Epithelial cell of esophagus (primary cell): ENCODE measurements at regions not wholly inside any gene's neighbourhood (a gene's known extent, or its start where the extent isn't known, plus 50 kb on each side); places are given as distances from the start of the nearest gene placed in this dataset.

ENCODE experiments used
- DNase-seq: peaks from one replicate; pipeline ENCODE4 v3.0.0; 2010; ENCODE audit warnings: low read depth
- H3K4me3 ChIP-seq: 2 replicates; pipeline ENCODE4 v1.5.1; 2011; ENCODE audit warnings: mild to moderate bottlenecking, low read length, control low read depth
- CTCF ChIP-seq: IDR thresholded peaks from 2 replicates; pipeline ENCODE4 v1.5.1; 2011; ENCODE audit warnings: low read depth, mild to moderate bottlenecking, low read length, control low read depth, inconsistent platforms; ENCODE audit not compliant: insufficient read depth; ENCODE audit errors: missing control alignments

DNA sequence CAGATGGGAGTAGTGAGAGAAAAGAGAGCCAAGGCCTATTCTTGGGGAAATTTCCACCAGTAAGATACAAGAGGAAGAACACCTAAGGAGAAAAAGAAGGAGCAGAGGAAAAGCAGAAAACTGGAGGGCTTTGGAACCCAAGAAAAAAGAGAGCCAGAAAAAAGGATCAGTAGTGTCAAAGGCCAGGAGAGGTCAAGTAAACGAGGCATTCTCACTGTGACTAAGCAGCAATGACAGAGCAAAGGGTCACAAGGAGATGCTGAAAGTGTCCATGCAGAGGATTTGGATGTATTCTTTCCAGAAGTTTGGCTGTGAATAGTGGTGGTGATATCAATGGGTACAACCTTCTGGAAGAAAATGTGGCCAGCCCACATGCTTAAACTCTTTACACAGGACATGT lies 109.5 kb downstream of the DYNAP start:
- TF ChIP-seq CTCF: no peak
- H3K4me3 ChIP-seq: no peak overlapping the region
- no peak for DNase-seq

DNA sequence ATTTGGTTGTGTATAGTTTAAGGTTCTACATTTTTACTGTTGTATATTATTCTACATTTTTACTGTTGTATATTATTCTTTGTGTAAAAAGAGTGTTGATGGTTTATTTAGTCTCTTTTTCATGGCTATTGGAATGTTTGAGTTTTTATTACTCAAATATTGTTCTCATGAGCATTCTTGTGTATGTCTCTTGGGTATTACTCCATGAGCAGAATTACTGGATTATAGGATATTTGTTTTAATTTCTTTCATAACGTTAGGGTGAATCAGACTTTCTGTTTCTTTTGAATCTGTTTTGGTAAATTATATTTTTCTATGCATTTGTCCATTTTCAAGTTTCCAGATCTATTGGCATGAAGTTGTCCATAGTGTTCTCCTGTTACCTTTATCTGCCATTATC lies 111.6 kb downstream of the DYNAP start:
- no peak overlapping the region for H3K4me3 ChIP-seq
- no peak for TF ChIP-seq CTCF
- no peak for DNase-seq

DNA sequence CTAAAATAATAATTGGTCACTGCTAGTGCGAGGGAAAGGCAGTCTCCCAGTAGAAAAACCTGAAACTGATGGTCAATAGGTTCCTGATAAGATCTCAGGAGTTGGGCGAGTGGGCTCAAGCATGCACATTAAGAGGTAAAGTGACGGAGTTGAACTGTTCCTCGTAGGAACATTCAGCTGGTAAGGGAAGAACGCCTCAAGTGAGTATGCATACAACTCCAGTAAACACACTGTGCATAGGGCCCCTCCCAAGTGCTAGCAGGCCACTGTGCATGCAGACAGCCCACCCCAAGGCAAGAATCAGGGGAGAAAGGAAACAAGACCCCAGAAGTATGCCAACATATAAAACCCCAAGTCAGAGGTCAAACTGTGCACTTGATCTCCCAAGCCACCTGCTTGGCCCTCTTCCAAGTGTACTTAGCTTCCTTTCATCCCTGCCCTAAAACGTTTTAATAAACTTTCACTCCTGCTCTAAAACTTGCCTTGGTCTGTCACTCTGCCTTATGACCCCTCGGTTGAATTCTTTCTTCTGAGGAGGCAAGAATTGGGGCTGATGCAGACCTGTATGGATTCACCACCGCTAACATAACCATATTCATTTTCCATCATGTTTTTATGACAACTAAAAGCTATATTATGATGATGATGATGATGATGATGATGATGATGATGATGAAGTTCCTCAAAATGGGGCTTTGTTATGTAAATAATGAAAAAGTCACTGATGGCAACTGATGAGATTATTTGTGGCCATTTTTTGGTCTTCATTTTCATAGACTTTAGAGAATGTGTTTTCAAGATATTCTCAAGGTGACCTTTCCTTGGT lies 118.0 kb upstream of the RAB27B start:
- TF ChIP-seq CTCF: no peak
- DNase-seq: no peak
- no peak overlapping the region for H3K4me3 ChIP-seq

- H3K4me3 ChIP-seq: no peak overlapping the region
- TF ChIP-seq CTCF: no peak
- no peak for DNase-seq
Measured at GRCh38 chr18:54710900-54711281, 117.4 kb upstream of the RAB27B start.

GRCh38 chr18:54712306-54712705 lies 116.0 kb upstream of the RAB27B start:
- DNase-seq: peak; percentile 92
- no peak overlapping the region for H3K4me3 ChIP-seq
- TF ChIP-seq CTCF: no peak

- no peak for TF ChIP-seq CTCF
- no peak for DNase-seq
- H3K4me3 ChIP-seq: no peak overlapping the region
Measured at GRCh38 chr18:54712758-54713157, 115.5 kb upstream of the RAB27B start.

- DNase-seq: no peak
- H3K4me3 ChIP-seq: no peak overlapping the region
- no peak for TF ChIP-seq CTCF
Measured at GRCh38 chr18:54713386-54713785, 114.9 kb upstream of the RAB27B start.
